HepG2 (cell line): ENCODE measurements at regions not wholly inside any gene's neighbourhood (a gene's known extent, or its start where the extent isn't known, plus 50 kb on each side); places are given as distances from the start of the nearest gene placed in this dataset.

Experiments
- PHF8 ChIP-seq: sonication (generic); formaldehyde crosslinking; IDR thresholded peaks from 2 replicates; pipeline ENCODE4 v1.5.0; 2020; ENCODE audit warnings: missing genetic modification reagents
- ZEB1 ChIP-seq: IDR thresholded peaks from 2 replicates; pipeline ENCODE4 v1.6.1; 2012; ENCODE audit warnings: mild to moderate bottlenecking, low read depth, inconsistent platforms; ENCODE audit not compliant: insufficient replicate concordance

DNA sequence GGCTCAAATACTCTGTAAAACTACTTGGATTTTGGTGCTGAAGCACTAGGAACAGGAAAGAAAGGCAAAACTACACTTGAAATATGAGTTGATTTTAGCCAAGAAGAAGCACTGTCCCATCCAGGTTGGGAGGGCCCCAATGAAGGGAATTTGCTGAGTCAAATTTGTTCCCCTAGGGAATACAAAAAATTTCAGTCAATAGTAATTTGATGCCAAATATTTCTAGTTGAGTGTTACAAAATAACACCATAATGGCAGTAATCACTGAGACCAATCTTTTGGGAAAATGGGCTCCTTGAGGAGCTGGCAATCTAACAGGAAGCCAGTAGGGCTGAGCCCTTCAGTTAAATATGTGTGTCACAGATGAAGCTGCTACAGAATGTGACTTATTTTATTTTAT is 896.9 kb downstream of the DIPK2A start:
- no peak for TF ChIP-seq ZEB1
- no peak for TF ChIP-seq PHF8 (CRISPR knock-in tag)
